ENCODE measurements at regions not wholly inside any gene's neighbourhood (a gene's known extent, or its start where the extent isn't known, plus 50 kb on each side); places are given as distances from the start of the nearest gene placed in this dataset.

DNA sequence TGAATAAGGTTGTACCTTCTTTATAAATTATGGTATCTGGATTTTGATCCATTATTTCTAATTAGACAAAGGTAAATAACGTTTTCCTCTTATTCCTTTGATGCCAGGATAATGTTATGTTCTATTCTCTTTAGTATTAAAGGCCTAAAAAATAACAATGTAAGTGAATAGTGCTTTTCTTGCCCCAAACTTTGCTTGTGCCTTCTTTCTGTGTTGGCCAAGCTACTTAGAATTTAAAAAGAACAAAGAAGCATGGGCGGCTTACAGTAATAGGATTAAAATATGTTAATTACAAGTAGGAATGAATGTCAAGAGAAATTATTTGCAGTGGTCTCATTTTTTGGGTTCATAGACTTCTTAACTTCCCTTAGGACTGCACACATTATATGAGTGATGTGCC, 105.0 kb upstream of the FSIP2 start:
- Histone ChIP-seq H3K79me2 (ENCODE audit: control insufficient read depth in 1 of 2, insufficient read depth in 2 of 2, low read length in 2 of 2) (no peaks in the 10 kb centered on the region), H3K36me3 (ENCODE audit: control insufficient read depth in 2 of 4, insufficient read depth in 4 of 4, low read length in 3 of 4) (no peaks in the 10 kb centered on the region), H2BK120ac (replicated peaks; ENCODE audit: low read depth, low read length) (no peak overlapping the region), H3K4me1 (replicated peaks in 1 of 4; ENCODE audit: control insufficient read depth in 3 of 4, insufficient read depth in 4 of 4, low read length in 3 of 4) (peaks cover 0 to 8% (median 0%) of the 10 kb centered on the region in 4 experiments; a peak in 1 of 7 replicates), H4K91ac (replicated peaks; ENCODE audit: insufficient read length, low read length) (no peak overlapping the region), H3K14ac (ENCODE audit: insufficient read length) (no peak overlapping the region), H3K79me1 (ENCODE audit: low read depth, low read length) (no peaks in the 10 kb centered on the region), H4K5ac (ENCODE audit: insufficient read length, low read depth, low read length) (no peak overlapping the region), H2BK12ac (ENCODE audit: low read depth, low read length) (no peak overlapping the region), H2BK15ac (ENCODE audit: low read length) (no peak overlapping the region), H3K27ac (ENCODE audit: low read depth, low read length) (no peak overlapping the region), H2AFZ (ENCODE audit: low read length) (no peak overlapping the region), H3K4me3 (ENCODE audit: extremely low read depth in 1 of 4, insufficient read depth in 2 of 4, low read depth in 3 of 4, low read length in 4 of 4) (no peak overlapping the region), H3K18ac (ENCODE audit: extremely low read depth, low read length) (no peak overlapping the region), H2AK5ac (ENCODE audit: low read depth, low read length) (no peak overlapping the region), H3K4me2 (ENCODE audit: insufficient read depth in 1 of 2, low read depth in 2 of 2, low read length in 2 of 2) (no peak overlapping the region), H4K8ac (ENCODE audit: extremely low read depth, insufficient read depth, low read length) (no peak overlapping the region), H3K56ac (replicated peaks; ENCODE audit: insufficient read length, low read depth, low read length) (no peak overlapping the region), H3K23me2 (ENCODE audit: low read depth, low read length) (no peaks in the 10 kb centered on the region), H3K9me3 (ENCODE audit: insufficient read depth in 2 of 2, low read depth in 1 of 2, low read length in 1 of 2) (no peaks in the 10 kb centered on the region), H2BK5ac (ENCODE audit: low read depth, low read length) (no peak overlapping the region), H3K4ac (replicated peaks; ENCODE audit: insufficient read length, low read depth, low read length) (no peak overlapping the region), H3K9ac (replicated peaks in 1 of 4; ENCODE audit: extremely low read depth in 1 of 4, low read depth in 3 of 4, low read length in 3 of 4) (no peak overlapping the region), H3K23ac (ENCODE audit: insufficient read length) (no peak overlapping the region), H2BK20ac (ENCODE audit: low read length) (no peak overlapping the region), H3K27me3 (replicated peaks in 1 of 4; ENCODE audit: control insufficient read depth in 3 of 4, extremely low read depth in 1 of 4, insufficient read depth in 3 of 4, low read length in 3 of 4) (no peaks in the 10 kb centered on the region), H4K20me1 (replicated peaks in 1 of 2; ENCODE audit: control insufficient read depth in 1 of 2, insufficient read depth in 2 of 2, low read length in 2 of 2) (no peaks in the 10 kb centered on the region)
- FAIRE-seq (no peak), DNase-seq (ENCODE audit: low read depth in 1 of 2, low spot score in 2 of 2) (no peak)
- ChIA-PET POLR2A (ENCODE audit: partially characterized antibody) (no interaction called here), CTCF (ENCODE audit: partially characterized antibody) (no interaction called here)
- WGBS, 2 experiments (ENCODE audit: extremely low coverage in 1 of 2, insufficient coverage in 1 of 2, insufficient read length in 1 of 2, insufficient replicate concordance in 2 of 2, low coverage in 1 of 2, low lambda C conversion rate in 2 of 2, missing lambda C conversion rate in 1 of 2), result 73% methylated on average over 2 of the region's 2 CpGs; no CpG with 5 or more reads in 1 of the 2 experiments
- TF ChIP-seq HDAC6 (IDR thresholded peaks at IDR 0.05; ENCODE audit: low read depth, low read length), result no peak
- TF ChIP-seq SIRT6 (IDR thresholded peaks at IDR 0.05; ENCODE audit: low read length), result no peak

Data from H1 (cell line).